K562 (cell line): ENCODE measurements at regions not wholly inside any gene's neighbourhood (a gene's known extent, or its start where the extent isn't known, plus 50 kb on each side); places are given as distances from the start of the nearest gene placed in this dataset.

Experiments
- ATAC-seq: fragments of 200-7000 bp; cut with Tn5 transposase; 3 replicates; pipeline ENCODE4 v1.9.1; 2020; ENCODE audit warnings: moderate library complexity
- BruUV-seq: library from RNA; stranded (reverse); fragments of 400-500 nt; replicated peaks from 2 replicates; lab custom pipeline; 2021; lab: Mats Ljungman, UMichigan
- CTCF ChIA-PET: fragments of 300-600 bp; formaldehyde crosslinking; extraction: SDS; loops from one replicate; lab custom pipeline; 2021; ENCODE audit warnings: low intra/inter-chr PET ratio; lab: Yijun Ruan, JAX
- POLR2A ChIA-PET: fragments of 300-600, 350-650 bp; sonication (Branson Sonifier 250); formaldehyde crosslinking; extraction: SDS; loops from one replicate; lab custom pipeline; 2021; ENCODE audit warnings: antibody characterized with exemption, inconsistent platforms; lab: Yijun Ruan, JAX
- DNase-seq, 4 experiments: peaks; one replicate each; pipeline versions ENCODE4 v3.0.0 to v3.0.0-alpha.2; 2011 to 2018; ENCODE audit warnings: low spot score in 3 of 4, mixed read lengths in 3 of 4; ENCODE audit errors: extremely low read depth in 1 of 4
- FAIRE-seq: peaks from 2 replicates; lab custom pipeline; 2011; peaks lifted over from hg19 to GRCh38; lab: Jason Lieb, UNC
- H2AFZ ChIP-seq: 2 replicates; pipeline ENCODE4 v1.6.0; 2011; ENCODE audit warnings: low read depth, low read length, control low read depth, inconsistent platforms
- H3K27ac ChIP-seq: fragments of 200-600 bp; 3 replicates; pipeline ENCODE4 v1.8.0; 2011; ENCODE audit warnings: low read depth, mild to moderate bottlenecking, control low read depth, inconsistent platforms, low read length, moderate library complexity, mixed read lengths; ENCODE audit errors: extremely low read depth
- H3K27me3 ChIP-seq, 2 experiments: fragments of 300-600 bp in 1 of 2; 2 replicates in 1 of 2; 3 replicates in 1 of 2; pipeline versions ENCODE4 v1.6.0 to v1.8.0; 2011; ENCODE audit warnings: inconsistent platforms in 2 of 2, low read length in 2 of 2, mild to moderate bottlenecking in 1 of 2, mixed read lengths in 1 of 2, moderate library complexity in 1 of 2; ENCODE audit not compliant: control insufficient read depth in 2 of 2, insufficient read depth in 2 of 2
- H3K36me3 ChIP-seq: fragments of 300-600 bp; 3 replicates; pipeline ENCODE4 v1.8.0; 2011; ENCODE audit warnings: mild to moderate bottlenecking, low read length, inconsistent platforms; ENCODE audit not compliant: control insufficient read depth, insufficient read depth
- H3K4me1 ChIP-seq, 2 experiments: fragments of 200-600 bp in 1 of 2; replicated peaks in 1 of 2; 2 replicates in 1 of 2; 3 replicates in 1 of 2; pipeline versions ENCODE4 v1.5.1 to v1.8.0; 2011; ENCODE audit warnings: inconsistent platforms in 2 of 2, low read length in 2 of 2, mild to moderate bottlenecking in 1 of 2, mixed read lengths in 1 of 2, moderate library complexity in 1 of 2; ENCODE audit not compliant: control insufficient read depth in 2 of 2, insufficient read depth in 2 of 2
- H3K4me2 ChIP-seq: 2 replicates; pipeline ENCODE4 v1.6.1; 2011; ENCODE audit warnings: low read length, control low read depth, inconsistent platforms, mixed read lengths; ENCODE audit not compliant: insufficient read depth
- H3K4me3 ChIP-seq: fragments of 200-600 bp; sonication (generic), shearing (Covaris generic); 2 replicates; pipeline ENCODE4 v1.5.1; 2016; ENCODE audit warnings: control low read depth, inconsistent platforms
- H3K79me2 ChIP-seq: fragments of 200-600 bp; 3 replicates; pipeline ENCODE4 v1.8.0; 2011; ENCODE audit warnings: low read length, inconsistent platforms; ENCODE audit not compliant: control insufficient read depth, insufficient read depth
- H3K9ac ChIP-seq, 2 experiments: 2 replicates each; pipeline versions ENCODE4 v1.6.0 to v1.6.1; 2011; ENCODE audit warnings: low read depth in 2 of 2, low read length in 2 of 2, control low read depth in 1 of 2, inconsistent platforms in 1 of 2, mild to moderate bottlenecking in 1 of 2, mixed read lengths in 1 of 2; ENCODE audit not compliant: insufficient read depth in 1 of 2
- H3K9me1 ChIP-seq: one replicate; pipeline ENCODE4 v1.6.0; 2011; ENCODE audit warnings: inconsistent platforms, mild to moderate bottlenecking, low read length, moderate library complexity; ENCODE audit not compliant: control insufficient read depth, insufficient read depth
- H3K9me3 ChIP-seq: replicated peaks from 2 replicates; pipeline ENCODE4 v1.5.1; 2011; ENCODE audit warnings: low read depth, low read length, inconsistent platforms; ENCODE audit not compliant: control insufficient read depth, insufficient read depth
- H4K20me1 ChIP-seq: replicated peaks from 2 replicates; pipeline ENCODE4 v1.6.1; 2011; ENCODE audit warnings: low read length, inconsistent platforms, mixed read lengths; ENCODE audit not compliant: control insufficient read depth, insufficient read depth
- ARNT ChIP-seq, 2 experiments: fragments of 450-650 bp; IDR thresholded peaks; 2 replicates each; pipeline ENCODE4 v1.6.1; 2016; ENCODE audit warnings: mild to moderate bottlenecking in 1 of 2
- FIP1L1 ChIP-seq: fragments of 200-400 bp; formaldehyde crosslinking; IDR thresholded peaks from 2 replicates; pipeline ENCODE4 v1.6.1; 2018; ENCODE audit warnings: mild to moderate bottlenecking, low read depth, low read length; ENCODE audit not compliant: poor library complexity, severe bottlenecking
- NELFE ChIP-seq: IDR thresholded peaks from 2 replicates; pipeline ENCODE4 v1.6.1; 2011; ENCODE audit warnings: mild to moderate bottlenecking; ENCODE audit not compliant: insufficient read depth, insufficient read length
- PRPF4 ChIP-seq: fragments of 200-400 bp; formaldehyde crosslinking; IDR thresholded peaks from one replicate; pipeline ENCODE4 v1.6.1; 2017; ENCODE audit warnings: low read length, low read depth, mild to moderate bottlenecking; ENCODE audit not compliant: insufficient read depth, poor library complexity, severe bottlenecking
- TRIM24 ChIP-seq, 2 experiments: fragments of 450-650 bp; IDR thresholded peaks; 2 replicates each; pipeline ENCODE4 v1.6.1; 2016
- XRCC4 ChIP-seq: IDR thresholded peaks from one replicate; pipeline ENCODE4 v1.6.1; 2011; ENCODE audit not compliant: insufficient read depth, insufficient read length; ENCODE audit errors: extremely low read depth
- ZNF121 ChIP-seq: sonication (generic); formaldehyde crosslinking; conservative IDR thresholded peaks from 2 replicates; pipeline ENCODE4 v1.8.0; 2022; ENCODE audit warnings: missing genetic modification reagents
- ZNF436 ChIP-seq: fragments of 250-450, 450-650 bp; sonication (Bioruptor Pico); formaldehyde crosslinking; IDR thresholded peaks from 2 replicates; pipeline ENCODE4 v1.7.0; 2020; ENCODE audit warnings: mild to moderate bottlenecking
- WGBS: fragments of 100-300 bp; shearing (Covaris generic); methylation state at CpG from one replicate; pipeline ENCODE4 v1.1.6; 2016; ENCODE audit warnings: low coverage, mixed read lengths; ENCODE audit not compliant: insufficient coverage; ENCODE audit errors: missing lambda C conversion rate; 5-methylcytosine and 5-hydroxymethylcytosine counted together
- in situ Hi-C: fragments of 300-500 bp; cut with MboI; formaldehyde crosslinking; loops from 4 replicates; pipeline ENCODE4 v1.15.0; 2018; ENCODE audit warnings: inconsistent platforms, mixed read lengths
- intact Hi-C: fragments of 100-400 bp; cut with micrococcal nuclease; formaldehyde crosslinking; loops from 2 replicates; pipeline ENCODE4 v1.14.2; 2022
- TF ChIP-seq, protein P1 (sequence below): IDR thresholded peaks from 2 replicates; pipeline ENCODE4 v1.6.1; 2014; ENCODE audit warnings: antibody characterized with exemption
- TF ChIP-seq, protein P2 (sequence below): fragments of 450-650 bp; formaldehyde crosslinking; IDR thresholded peaks from 2 replicates; pipeline ENCODE4 v1.4.0; 2020; ENCODE audit warnings: mild to moderate bottlenecking, moderate library complexity
- TF ChIP-seq, protein P3 (sequence below): sonication (generic); formaldehyde crosslinking; IDR thresholded peaks from 2 replicates; pipeline ENCODE4 v1.8.1; 2023; ENCODE audit warnings: mild to moderate bottlenecking, missing genetic modification reagents

DNA sequence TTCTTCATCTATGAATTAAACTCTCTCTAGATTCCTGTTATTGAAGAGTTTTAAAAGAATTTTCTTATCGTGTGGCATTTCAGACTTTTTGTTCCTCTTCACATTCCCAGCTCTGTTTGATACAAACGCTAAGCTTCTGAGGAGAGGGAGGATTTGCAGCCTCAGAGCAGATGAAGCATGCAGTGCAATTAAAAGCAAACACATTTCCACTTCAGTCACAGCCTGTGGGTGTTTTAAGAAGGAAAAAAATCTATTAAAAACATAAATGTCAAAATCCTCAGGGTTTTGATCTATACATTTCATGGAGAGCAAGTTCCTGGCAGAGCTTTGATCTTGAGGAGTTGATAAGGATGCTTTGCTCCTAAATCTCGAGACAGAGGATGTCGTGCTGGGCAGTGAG, 442.4 kb upstream of the BOD1L1 start:
- 2% methylated on average over 4 of the region's 4 CpGs for WGBS
- H2AFZ ChIP-seq = no peak overlapping the region
- H3K4me2 ChIP-seq = no peak overlapping the region
- no peak overlapping the region for H3K27ac ChIP-seq
- FAIRE-seq = no peak
- no peaks in the 10 kb centered on the region for H3K36me3 ChIP-seq
- BruUV-seq = no TSS peak
- intact Hi-C loops (no loop called here), in situ Hi-C loops (no loop called here)
- no peaks in the 10 kb centered on the region for H3K27me3 ChIP-seq
- DNase-seq = no peak
- H3K79me2 ChIP-seq = no peaks in the 10 kb centered on the region
- H3K4me3 ChIP-seq = no peak overlapping the region
- no peaks in the 10 kb centered on the region for H3K9me1 ChIP-seq
- H3K9ac ChIP-seq = no peak overlapping the region
- POLR2A ChIA-PET = no interaction called here
- peaks cover 4% of the 10 kb centered on the region for H3K9me3 ChIP-seq
- TF ChIP-seq XRCC4 = no peak
- TF ChIP-seq PRPF4 = no peak
- no peak for TF ChIP-seq ARNT (IDR thresholded peaks at IDR 0.05)
- no peak for TF ChIP-seq TRIM24 (IDR thresholded peaks at IDR 0.05)
- no peak for TF ChIP-seq ZNF121 (CRISPR knock-in tag)
- no peak for TF ChIP-seq NELFE
- H4K20me1 ChIP-seq = no peaks in the 10 kb centered on the region
- H3K4me1 ChIP-seq = no peaks in the 10 kb centered on the region
- ATAC-seq = no peak
- CTCF ChIA-PET = no interaction called here

DNA sequence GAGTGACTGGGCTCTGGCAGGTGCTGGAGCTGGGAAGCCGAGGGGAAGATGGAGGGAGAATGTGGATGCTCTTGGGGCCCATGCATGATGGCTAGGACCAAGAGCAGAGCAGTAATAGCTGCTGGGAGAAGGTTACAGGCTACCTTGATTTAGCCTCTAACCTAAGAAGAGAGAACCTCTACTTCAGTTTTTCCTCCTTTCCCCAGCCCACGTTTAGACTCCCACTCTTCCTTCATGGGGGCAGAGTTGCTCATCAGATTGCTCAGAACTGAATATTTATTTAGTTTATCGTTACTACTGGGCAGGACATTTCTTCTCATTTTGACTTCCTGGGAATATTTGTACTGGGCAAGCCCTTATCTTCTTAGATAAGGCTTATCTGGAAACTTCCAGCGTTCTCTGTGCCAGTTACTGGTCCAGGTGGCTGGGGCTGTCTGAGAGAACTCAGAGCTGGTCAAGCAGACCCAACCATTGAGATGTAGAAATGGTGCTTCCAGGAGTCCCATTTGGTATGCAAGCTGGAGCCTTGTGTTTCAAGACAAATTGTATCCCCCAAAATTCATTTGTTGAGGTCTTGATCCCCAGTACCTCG, 442.9 kb upstream of the BOD1L1 start:
- H4K20me1 ChIP-seq = no peaks in the 10 kb centered on the region
- no peaks in the 10 kb centered on the region for H3K4me1 ChIP-seq
- H3K9me1 ChIP-seq = no peaks in the 10 kb centered on the region
- DNase-seq = no peak
- no peak overlapping the region for H2AFZ ChIP-seq
- no peak overlapping the region for H3K27ac ChIP-seq
- POLR2A ChIA-PET = interaction anchor here (0.6 kb wide), 1 partner anchor 68 kb away, joined by 3 read pairs; no protein-coding TSS in a partner anchor
- CTCF ChIA-PET = no interaction called here
- ATAC-seq = no peak
- no peak overlapping the region for H3K4me3 ChIP-seq
- no peaks in the 10 kb centered on the region for H3K79me2 ChIP-seq
- no peak overlapping the region for H3K4me2 ChIP-seq
- H3K9me3 ChIP-seq = peaks cover 4% of the 10 kb centered on the region
- FAIRE-seq = no peak
- in situ Hi-C loops (no loop called here), intact Hi-C loops (no loop called here)
- no TSS peak for BruUV-seq
- H3K27me3 ChIP-seq = no peaks in the 10 kb centered on the region
- H3K9ac ChIP-seq = no peak overlapping the region
- no peaks in the 10 kb centered on the region for H3K36me3 ChIP-seq
- 0% methylated on average over 5 of the region's 5 CpGs for WGBS
- TF ChIP-seq, protein P1, sequence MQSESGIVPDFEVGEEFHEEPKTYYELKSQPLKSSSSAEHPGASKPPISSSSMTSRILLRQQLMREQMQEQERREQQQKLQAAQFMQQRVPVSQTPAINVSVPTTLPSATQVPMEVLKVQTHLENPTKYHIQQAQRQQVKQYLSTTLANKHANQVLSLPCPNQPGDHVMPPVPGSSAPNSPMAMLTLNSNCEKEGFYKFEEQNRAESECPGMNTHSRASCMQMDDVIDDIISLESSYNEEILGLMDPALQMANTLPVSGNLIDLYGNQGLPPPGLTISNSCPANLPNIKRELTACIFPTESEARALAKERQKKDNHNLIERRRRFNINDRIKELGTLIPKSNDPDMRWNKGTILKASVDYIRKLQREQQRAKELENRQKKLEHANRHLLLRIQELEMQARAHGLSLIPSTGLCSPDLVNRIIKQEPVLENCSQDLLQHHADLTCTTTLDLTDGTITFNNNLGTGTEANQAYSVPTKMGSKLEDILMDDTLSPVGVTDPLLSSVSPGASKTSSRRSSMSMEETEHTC = no peak
- TF ChIP-seq ZNF436 (CRISPR knock-in tag) = no peak
- TF ChIP-seq, protein P2, sequence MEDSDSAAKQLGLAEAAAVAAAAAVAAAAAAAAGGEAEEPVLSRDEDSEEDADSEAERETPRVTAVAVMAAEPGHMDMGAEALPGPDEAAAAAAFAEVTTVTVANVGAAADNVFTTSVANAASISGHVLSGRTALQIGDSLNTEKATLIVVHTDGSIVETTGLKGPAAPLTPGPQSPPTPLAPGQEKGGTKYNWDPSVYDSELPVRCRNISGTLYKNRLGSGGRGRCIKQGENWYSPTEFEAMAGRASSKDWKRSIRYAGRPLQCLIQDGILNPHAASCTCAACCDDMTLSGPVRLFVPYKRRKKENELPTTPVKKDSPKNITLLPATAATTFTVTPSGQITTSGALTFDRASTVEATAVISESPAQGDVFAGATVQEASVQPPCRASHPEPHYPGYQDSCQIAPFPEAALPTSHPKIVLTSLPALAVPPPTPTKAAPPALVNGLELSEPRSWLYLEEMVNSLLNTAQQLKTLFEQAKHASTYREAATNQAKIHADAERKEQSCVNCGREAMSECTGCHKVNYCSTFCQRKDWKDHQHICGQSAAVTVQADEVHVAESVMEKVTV (CRISPR knock-in tag) = no peak
- TF ChIP-seq, protein P3, sequence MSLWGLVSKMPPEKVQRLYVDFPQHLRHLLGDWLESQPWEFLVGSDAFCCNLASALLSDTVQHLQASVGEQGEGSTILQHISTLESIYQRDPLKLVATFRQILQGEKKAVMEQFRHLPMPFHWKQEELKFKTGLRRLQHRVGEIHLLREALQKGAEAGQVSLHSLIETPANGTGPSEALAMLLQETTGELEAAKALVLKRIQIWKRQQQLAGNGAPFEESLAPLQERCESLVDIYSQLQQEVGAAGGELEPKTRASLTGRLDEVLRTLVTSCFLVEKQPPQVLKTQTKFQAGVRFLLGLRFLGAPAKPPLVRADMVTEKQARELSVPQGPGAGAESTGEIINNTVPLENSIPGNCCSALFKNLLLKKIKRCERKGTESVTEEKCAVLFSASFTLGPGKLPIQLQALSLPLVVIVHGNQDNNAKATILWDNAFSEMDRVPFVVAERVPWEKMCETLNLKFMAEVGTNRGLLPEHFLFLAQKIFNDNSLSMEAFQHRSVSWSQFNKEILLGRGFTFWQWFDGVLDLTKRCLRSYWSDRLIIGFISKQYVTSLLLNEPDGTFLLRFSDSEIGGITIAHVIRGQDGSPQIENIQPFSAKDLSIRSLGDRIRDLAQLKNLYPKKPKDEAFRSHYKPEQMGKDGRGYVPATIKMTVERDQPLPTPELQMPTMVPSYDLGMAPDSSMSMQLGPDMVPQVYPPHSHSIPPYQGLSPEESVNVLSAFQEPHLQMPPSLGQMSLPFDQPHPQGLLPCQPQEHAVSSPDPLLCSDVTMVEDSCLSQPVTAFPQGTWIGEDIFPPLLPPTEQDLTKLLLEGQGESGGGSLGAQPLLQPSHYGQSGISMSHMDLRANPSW (CRISPR knock-in tag) = no peak
- TF ChIP-seq FIP1L1 = no peak
